Skin epidermis (tissue), 12 donors: ENCODE measurements at regions not wholly inside any gene's neighbourhood (a gene's known extent, or its start where the extent isn't known, plus 50 kb on each side); places are given as distances from the start of the nearest gene placed in this dataset.
"Not testable (repeated sequence)": the region's sequence is repeated elsewhere in the genome, so short reads cannot be mapped to it uniquely, and the experiment has no call there.

Source experiments
- H3K27ac ChIP-seq, 21 experiments: fragments of 200-600 bp; sonication (generic) in 11 of 21; one replicate each; pipeline ENCODE4 v1.5.0; 2020; ENCODE audit warnings: mild to moderate bottlenecking in 3 of 21, inconsistent platforms in 2 of 21, moderate library complexity in 2 of 21
- H3K4me3 ChIP-seq, 7 experiments: fragments of 200-600 bp; sonication (generic) in 2 of 7; one replicate each; pipeline ENCODE4 v1.5.0; 2020; ENCODE audit warnings: inconsistent platforms in 2 of 7, mild to moderate bottlenecking in 2 of 7, moderate library complexity in 1 of 7

DNA sequence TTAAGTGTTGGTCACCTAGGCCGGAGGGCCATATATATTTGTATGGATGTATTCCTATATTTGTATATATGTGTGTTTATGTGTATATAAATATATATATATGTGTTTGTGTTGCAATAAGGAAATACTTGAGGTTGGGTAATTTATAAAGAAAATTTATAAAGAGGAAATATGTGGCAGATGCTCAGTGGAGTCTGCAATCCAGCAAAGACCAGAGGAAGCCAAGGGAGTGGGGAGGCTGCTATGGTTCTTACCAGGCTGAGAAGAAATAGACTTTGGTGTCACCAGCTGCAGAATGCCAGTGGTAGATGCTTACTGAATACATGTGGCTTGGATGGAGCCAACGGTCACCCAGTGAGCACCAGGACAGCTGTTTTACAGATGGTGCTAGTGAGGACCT lies 97.4 kb upstream of the ELOVL5 start:
- Histone ChIP-seq H3K4me3 (no peak overlapping the region), H3K27ac (no peak overlapping the region)

GRCh38 chr6:53441761-53442160 lies 93.0 kb upstream of the ELOVL5 start:
- no peak overlapping the region for H3K27ac ChIP-seq
- no peak overlapping the region for H3K4me3 ChIP-seq

DNA sequence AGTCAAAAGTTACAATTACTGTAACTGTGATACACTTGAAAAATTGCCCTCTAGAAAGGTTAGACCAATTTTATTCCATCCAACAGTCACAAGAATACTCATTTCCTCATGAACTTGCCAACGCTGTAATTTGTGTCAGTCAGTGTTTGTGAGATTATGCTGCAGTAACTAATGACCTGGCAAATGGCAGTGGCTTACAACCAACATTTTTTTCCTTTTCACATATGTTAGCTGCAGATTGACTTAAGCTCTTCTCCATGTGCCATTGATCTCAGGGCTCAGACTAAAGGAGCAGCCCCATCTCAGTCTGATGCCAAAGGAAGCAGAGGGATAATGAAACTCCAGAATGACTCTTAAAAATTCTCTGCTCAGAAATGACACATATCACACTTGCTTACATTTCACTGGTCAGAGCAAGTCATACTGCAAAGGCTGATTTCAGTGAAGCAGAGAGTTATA lies 92.3 kb upstream of the ELOVL5 start:
- no peak overlapping the region for H3K27ac ChIP-seq

DNA sequence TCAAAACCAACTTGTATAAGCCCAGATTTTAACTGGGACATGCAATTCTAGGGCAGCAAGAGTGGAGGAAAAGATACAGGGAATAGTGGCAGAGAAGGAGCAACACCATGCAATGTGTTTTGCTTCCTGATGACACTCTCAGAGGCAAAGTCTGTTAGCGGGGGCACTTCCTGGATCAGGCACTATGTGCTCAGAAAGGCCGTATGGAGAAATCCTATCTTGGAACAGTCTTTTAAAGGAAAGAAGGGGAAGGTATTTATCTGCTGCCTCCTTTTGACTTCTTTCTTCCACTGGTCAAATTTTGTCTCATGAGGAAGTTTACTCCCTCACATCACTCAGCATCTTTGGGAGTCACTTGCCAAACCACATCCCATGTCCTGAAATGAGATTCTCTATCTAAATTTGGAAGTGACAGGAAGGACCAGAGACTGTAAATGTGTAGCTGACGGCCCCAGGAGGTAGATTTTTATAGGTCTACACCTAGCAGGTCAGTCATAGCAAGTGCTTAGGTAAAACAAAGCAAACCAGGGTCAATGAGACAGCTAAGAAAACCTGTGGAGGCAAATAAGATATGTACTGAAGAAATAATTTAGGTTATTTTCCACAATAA lies 91.7 kb upstream of the ELOVL5 start:
- H3K27ac ChIP-seq, result no peak overlapping the region
- no peak overlapping the region for H3K4me3 ChIP-seq

More for the DNA sequence above, 92.3 kb upstream of the ELOVL5 start:
- H3K4me3 ChIP-seq, result no peak overlapping the region

- Histone ChIP-seq H3K27ac (no peak overlapping the region), H3K4me3 (no peak overlapping the region)
These were observed 90.8 kb upstream of the ELOVL5 start for GRCh38 chr6:53439556-53439955.

DNA sequence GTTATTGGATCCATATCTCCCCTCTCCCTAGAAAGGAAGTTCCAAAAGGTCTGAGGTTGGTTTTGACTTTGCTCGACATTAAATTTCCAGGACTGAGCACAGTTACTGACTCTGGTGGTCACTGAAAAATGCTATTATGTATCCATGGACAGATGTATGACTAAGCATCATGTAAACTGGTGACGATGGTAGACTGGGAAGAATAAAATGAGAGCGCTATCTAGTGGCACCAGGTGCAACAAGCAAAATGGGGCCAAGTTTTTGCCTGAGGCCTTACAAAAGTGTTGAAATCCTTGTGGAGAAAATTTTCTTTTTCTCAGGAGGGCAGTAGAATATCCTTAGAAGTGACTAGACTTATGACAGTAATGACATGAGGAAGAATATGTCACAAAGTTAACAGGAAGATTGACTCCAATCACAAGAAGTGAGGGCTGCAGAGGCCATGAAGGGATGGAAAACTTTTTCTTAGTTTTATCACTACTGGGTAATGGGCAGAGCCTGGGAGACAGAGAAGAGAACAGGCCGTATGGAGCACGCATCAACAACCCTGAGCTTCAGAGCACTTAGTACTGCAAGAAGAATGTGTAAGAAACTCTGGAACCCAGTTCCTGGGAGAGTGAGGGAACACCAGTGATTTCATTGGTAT lies 88.9 kb upstream of the ELOVL5 start:
- peak overlapping the region in 1 of 21 experiments; percentile 37 for H3K27ac ChIP-seq
- no peak overlapping the region for H3K4me3 ChIP-seq

GRCh38 chr6:53436526-53437303 lies 88.0 kb upstream of the ELOVL5 start:
- no peak overlapping the region for H3K4me3 ChIP-seq
- H3K27ac ChIP-seq, result peak overlapping the region in 2 of 21 experiments; percentile 12 to 37

GRCh38 chr6:53433951-53434285 lies 85.2 kb upstream of the ELOVL5 start:
- H3K27ac ChIP-seq, result no peak overlapping the region
- H3K4me3 ChIP-seq, result no peak overlapping the region

DNA sequence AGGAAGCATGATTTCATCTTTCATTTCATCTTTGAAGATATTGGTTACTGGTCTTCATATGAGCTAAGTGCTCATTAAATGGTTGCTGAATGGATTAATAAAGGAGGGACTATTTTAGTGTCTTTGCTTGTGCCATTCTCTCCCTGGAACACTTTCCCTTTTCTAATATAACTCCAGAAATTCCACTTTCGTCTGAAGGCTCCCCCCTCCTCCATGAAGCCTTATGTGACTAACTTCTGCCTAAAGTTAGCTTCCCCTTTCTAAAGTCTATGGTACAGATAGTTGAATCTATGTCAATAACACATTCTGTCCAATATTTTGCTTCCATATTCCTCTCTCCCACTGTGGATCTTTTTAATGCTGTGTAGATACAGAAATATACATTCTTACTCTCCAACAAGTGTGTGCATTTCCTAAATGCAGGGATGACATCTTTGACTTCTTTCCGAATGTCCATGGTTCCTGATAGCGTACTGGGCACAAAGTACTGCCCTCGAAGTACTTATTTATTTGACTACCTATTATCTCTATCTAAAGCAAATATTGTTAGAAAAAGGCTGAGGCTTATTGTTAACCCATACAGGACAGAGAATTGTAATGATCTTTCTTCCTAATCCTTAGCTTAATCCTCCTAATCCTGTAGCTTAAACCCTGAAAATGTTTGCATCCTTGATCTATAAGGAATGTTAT lies 84.7 kb upstream of the ELOVL5 start:
- Histone ChIP-seq H3K27ac (peak overlapping the region in 4 of 21 experiments; percentile 15 to 55 (median 36)), H3K4me3 (no peak overlapping the region)

DNA sequence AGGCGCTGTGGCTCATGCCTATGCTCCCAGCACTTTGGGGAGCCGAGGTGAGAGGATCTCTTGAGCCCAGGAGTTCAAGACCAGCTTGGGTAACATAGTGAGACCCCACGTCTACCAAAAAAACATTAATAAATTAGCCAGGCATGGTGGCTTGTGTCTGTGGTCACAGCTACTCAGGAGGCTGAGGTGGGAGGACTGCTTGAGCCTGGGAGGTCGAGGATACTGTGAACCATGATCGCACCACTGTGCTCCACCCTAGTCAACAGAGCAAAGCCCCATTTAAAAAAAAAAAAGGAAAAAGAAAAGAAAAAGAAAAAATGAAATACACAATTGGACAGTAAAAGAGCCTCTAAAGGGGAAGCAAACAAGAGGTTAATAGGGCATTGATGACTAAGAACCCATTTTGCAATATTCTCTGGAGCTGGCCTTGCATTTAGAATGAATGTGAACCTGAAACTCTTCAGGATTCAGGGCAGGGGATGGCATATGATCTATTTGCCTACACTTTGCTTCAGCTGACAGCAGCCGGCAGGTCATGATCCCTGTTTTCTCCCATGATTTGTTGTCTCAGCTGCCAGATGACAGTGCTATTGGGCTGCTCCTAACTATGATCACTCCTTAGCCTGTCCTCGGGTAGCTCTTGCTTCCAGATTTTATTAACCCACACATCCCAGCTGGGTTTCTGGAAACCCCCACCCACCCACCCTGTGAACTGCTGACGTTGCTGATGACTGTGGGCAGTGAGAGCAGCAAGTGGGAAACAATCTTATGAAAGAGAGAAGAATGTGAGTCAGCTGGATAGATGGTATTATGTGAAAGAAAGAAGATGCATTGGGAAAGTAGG lies 83.8 kb upstream of the ELOVL5 start:
- H3K27ac ChIP-seq, result peak overlapping the region in 3 of 21 experiments; percentile 15 to 39 (median 35)
- H3K4me3 ChIP-seq, result no peak overlapping the region

DNA sequence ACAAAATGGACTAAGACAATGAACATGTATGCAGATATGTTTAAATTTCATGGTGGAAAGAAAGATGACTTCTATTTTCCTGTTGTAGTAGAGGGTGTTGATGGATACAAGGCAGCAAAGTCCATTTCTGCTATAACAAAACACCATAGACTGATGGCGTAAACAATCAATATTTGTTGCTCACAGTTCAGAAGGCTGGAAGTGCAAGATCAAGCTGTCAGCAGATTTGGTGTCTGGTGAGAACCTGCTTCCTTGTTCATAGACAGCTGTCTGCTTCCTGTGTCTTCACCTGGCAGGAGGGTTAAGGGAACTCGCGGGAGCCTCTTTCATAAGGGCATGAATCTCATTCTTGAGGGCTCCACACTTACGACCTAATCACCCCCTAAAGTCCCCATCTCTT lies 83.0 kb upstream of the ELOVL5 start:
- Histone ChIP-seq H3K4me3 (no peak overlapping the region), H3K27ac (peak overlapping the region in 1 of 21 experiments; percentile 39)

- Histone ChIP-seq H3K27ac (no peak overlapping the region), H3K4me3 (no peak overlapping the region)
These were observed 80.7 kb upstream of the ELOVL5 start for GRCh38 chr6:53429401-53429800.

DNA sequence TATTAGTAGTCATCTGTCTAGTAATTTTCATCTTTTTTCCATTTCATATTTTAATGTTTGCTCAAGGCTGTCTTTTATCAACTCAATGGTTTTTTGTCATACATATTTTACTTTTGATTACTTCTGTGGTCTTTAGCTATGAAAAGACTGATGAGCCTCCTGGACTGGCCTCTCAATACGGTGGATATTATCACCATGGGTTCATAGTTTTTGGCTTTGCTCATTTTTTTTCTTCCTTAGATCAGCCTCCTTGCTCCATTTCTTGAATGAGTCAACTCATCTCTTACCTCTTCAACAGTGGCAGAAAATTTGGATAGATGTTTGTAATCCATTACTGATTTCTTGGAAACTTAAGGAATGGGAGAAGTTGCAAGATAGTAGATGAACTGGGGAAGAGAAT lies 80.1 kb upstream of the ELOVL5 start:
- no peak overlapping the region for H3K4me3 ChIP-seq
- H3K27ac ChIP-seq, result no peak overlapping the region

GRCh38 chr6:53426667-53427270 lies 78.0 kb upstream of the ELOVL5 start:
- no peak overlapping the region for H3K4me3 ChIP-seq
- no peak overlapping the region for H3K27ac ChIP-seq

GRCh38 chr6:53426117-53426516 lies 77.4 kb upstream of the ELOVL5 start:
- no peak overlapping the region for H3K4me3 ChIP-seq
- no peak overlapping the region for H3K27ac ChIP-seq

DNA sequence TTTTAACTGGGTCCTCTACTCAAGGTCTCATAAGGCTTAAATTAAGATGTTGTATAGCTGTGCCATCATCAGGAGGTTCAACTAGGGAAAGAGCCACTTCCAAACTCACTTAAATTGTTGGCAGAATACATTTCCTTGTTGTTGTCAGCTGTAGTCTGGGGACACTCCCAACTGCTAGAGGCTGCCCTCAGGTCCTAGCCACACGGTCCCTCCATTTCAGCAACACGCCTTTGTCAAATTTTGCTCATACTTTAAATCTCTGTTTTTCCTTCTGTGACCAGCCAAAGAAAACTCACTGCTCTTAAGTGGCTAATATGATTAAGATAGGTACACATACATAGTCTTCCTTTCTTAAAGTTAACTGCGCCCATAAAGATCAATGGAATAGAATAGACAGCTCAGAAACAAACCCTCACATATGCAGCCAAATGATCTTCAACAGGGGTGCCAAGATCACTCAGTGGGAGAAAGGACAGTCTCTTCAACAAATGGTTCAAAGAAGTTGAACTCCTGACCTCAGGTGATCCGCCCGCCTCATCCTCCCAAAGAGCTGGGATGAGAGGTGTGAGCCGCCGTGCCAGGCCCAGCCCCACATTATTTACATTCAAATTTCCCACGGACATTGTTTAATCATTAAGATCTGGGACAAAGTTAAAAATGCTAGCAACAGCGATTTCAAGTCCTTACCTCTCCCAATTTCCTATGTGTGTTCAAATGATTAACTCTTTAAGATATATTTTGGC lies 76.4 kb upstream of the ELOVL5 start:
- Histone ChIP-seq H3K4me3 (no peak overlapping the region), H3K27ac (no peak overlapping the region)

DNA sequence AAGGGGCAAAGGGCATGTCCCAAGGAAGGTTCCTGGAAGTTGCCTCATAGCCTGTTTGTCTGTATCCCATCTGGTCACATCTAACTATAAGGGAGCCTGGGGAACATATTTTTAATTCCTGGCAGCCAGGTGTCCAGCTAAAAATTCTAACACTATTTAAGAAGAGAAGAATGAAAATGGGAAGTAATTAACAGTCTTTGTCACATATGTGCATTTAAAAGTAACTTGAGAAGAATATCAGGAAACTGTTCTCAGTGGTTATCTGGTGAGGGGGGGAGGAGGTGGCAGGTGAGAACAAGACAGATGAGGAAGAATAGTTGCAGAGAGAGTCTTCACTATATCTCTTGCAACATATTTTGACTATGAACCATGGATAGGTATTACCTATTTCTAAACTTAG lies 75.5 kb upstream of the ELOVL5 start:
- Histone ChIP-seq H3K27ac (no peak overlapping the region), H3K4me3 (no peak overlapping the region)

- not testable (repeated sequence) for H3K4me3 ChIP-seq
These were observed 74.8 kb upstream of the ELOVL5 start for GRCh38 chr6:53423560-53423959.

More at GRCh38 chr6:53423560-53423959, 74.8 kb upstream of the ELOVL5 start:
- not testable (repeated sequence) for H3K27ac ChIP-seq
